Osteoblast (primary cell): ENCODE measurements at regions not wholly inside any gene's neighbourhood (a gene's known extent, or its start where the extent isn't known, plus 50 kb on each side); places are given as distances from the start of the nearest gene placed in this dataset.
A peak's percentile ranks its signal among the peaks of the same experiment; 100 is the strongest.

Experiments used
- DNase-seq: peaks from one replicate; pipeline ENCODE4 v3.0.0; 2011; ENCODE audit warnings: low spot score, mixed read lengths; ENCODE audit not compliant: insufficient read length; ENCODE audit errors: missing footprints
- H2AFZ ChIP-seq: 2 replicates; pipeline ENCODE4 v1.6.0; 2011; ENCODE audit warnings: mild to moderate bottlenecking, low read length
- H3K27ac ChIP-seq: 2 replicates; pipeline ENCODE4 v1.5.1; 2011; ENCODE audit warnings: mild to moderate bottlenecking, low read depth, low read length, moderate library complexity
- H3K27me3 ChIP-seq: 2 replicates; pipeline ENCODE4 v1.6.0; 2012; ENCODE audit warnings: mild to moderate bottlenecking, control low read depth, inconsistent platforms, low read length, moderate library complexity; ENCODE audit not compliant: insufficient read depth
- H3K36me3 ChIP-seq: 2 replicates; pipeline ENCODE4 v1.5.1; 2011; ENCODE audit warnings: mild to moderate bottlenecking, low read length, control low read depth, moderate library complexity; ENCODE audit not compliant: insufficient read depth
- H3K4me1 ChIP-seq: 2 replicates; pipeline ENCODE4 v1.5.1; 2011; ENCODE audit warnings: mild to moderate bottlenecking, low read length, control low read depth, moderate library complexity; ENCODE audit not compliant: insufficient read depth
- H3K4me2 ChIP-seq: 2 replicates; pipeline ENCODE4 v1.6.0; 2011; ENCODE audit warnings: mild to moderate bottlenecking, low read length; ENCODE audit not compliant: insufficient read depth
- H3K4me3 ChIP-seq: fragments of 200-600 bp; sonication (generic); 3 replicates; pipeline ENCODE4 v1.5.1; 2012; ENCODE audit warnings: mild to moderate bottlenecking, low read length, inconsistent platforms; ENCODE audit not compliant: insufficient read depth
- H3K79me2 ChIP-seq: 2 replicates; pipeline ENCODE4 v1.6.0; 2012; ENCODE audit warnings: mild to moderate bottlenecking, low read length, control low read depth, inconsistent platforms; ENCODE audit not compliant: insufficient read depth
- H3K9me3 ChIP-seq: 2 replicates; pipeline ENCODE4 v1.5.1; 2011; ENCODE audit warnings: low read depth, low read length, control low read depth
- H4K20me1 ChIP-seq: 2 replicates; pipeline ENCODE4 v1.6.0; 2012; ENCODE audit warnings: mild to moderate bottlenecking, low read length, control low read depth; ENCODE audit not compliant: insufficient read depth
- CTCF ChIP-seq: IDR thresholded peaks from 2 replicates; pipeline ENCODE4 v1.5.1; 2011; ENCODE audit warnings: mild to moderate bottlenecking, low read depth, low read length, moderate library complexity; ENCODE audit errors: extremely low read depth

GRCh38 chr9:78676623-78677022, 379.7 kb downstream of the PSAT1 start:
- DNase-seq, result no peak
- no peaks in the 10 kb centered on the region for H3K79me2 ChIP-seq
- no peak overlapping the region for H2AFZ ChIP-seq

GRCh38 chr9:78677326-78677725, 380.4 kb downstream of the PSAT1 start:
- peaks cover 15% of the 10 kb centered on the region for H3K4me1 ChIP-seq
- H3K9me3 ChIP-seq, result no peaks in the 10 kb centered on the region
- no peaks in the 10 kb centered on the region for H3K79me2 ChIP-seq
- H3K27ac ChIP-seq, result peak overlapping the region; percentile 76
- H2AFZ ChIP-seq, result no peak overlapping the region
- TF ChIP-seq CTCF, result no peak
- no peaks in the 10 kb centered on the region for H3K27me3 ChIP-seq
- no peaks in the 10 kb centered on the region for H3K36me3 ChIP-seq
- H4K20me1 ChIP-seq, result no peaks in the 10 kb centered on the region
- no peak for DNase-seq
- H3K4me3 ChIP-seq, result no peak overlapping the region
- H3K4me2 ChIP-seq, result peak overlapping the region; percentile 25

More at GRCh38 chr9:78676623-78677022, 379.7 kb downstream of the PSAT1 start:
- Histone ChIP-seq H3K27me3 (no peaks in the 10 kb centered on the region), H3K4me3 (no peak overlapping the region), H3K4me2 (peak overlapping the region; percentile 25), H3K36me3 (no peaks in the 10 kb centered on the region), H3K27ac (peak overlapping the region; percentile 76), H4K20me1 (no peaks in the 10 kb centered on the region), H3K4me1 (peaks cover 15% of the 10 kb centered on the region), H3K9me3 (no peaks in the 10 kb centered on the region)
- TF ChIP-seq CTCF, result no peak

DNA sequence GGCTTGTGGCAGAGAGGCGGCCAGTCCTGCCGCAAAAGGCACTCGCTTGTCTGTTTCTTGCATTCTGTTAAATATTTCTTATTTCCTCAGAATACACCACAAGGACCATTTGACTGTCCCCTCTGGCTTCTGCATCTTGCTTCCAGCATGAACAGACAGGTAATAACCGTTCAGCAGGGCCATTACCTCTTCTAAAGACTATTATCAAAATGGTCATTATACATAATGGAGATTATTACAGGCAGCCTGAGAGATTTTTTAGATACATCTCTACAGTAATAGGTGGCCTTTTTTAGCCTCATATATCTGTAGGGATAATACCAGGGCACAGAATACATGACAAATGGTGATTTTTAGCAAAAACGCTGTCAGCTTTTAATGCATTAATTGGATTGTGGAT, 382.0 kb downstream of the PSAT1 start:
- H2AFZ ChIP-seq, result no peak overlapping the region
- H3K4me1 ChIP-seq, result peaks cover 15% of the 10 kb centered on the region
- H4K20me1 ChIP-seq, result no peaks in the 10 kb centered on the region
- H3K27ac ChIP-seq, result no peak overlapping the region
- no peak overlapping the region for H3K4me2 ChIP-seq
- H3K27me3 ChIP-seq, result no peaks in the 10 kb centered on the region
- no peak for DNase-seq
- H3K4me3 ChIP-seq, result no peak overlapping the region
- H3K36me3 ChIP-seq, result no peaks in the 10 kb centered on the region
- TF ChIP-seq CTCF, result no peak
- H3K79me2 ChIP-seq, result no peaks in the 10 kb centered on the region
- no peaks in the 10 kb centered on the region for H3K9me3 ChIP-seq

- no peak for TF ChIP-seq CTCF
Measured at GRCh38 chr9:78680196-78680595, 383.3 kb downstream of the PSAT1 start.

More at GRCh38 chr9:78680196-78680595, 383.3 kb downstream of the PSAT1 start:
- DNase-seq, result no peak
- Histone ChIP-seq H3K4me1 (peaks cover 15% of the 10 kb centered on the region), H3K79me2 (no peaks in the 10 kb centered on the region), H2AFZ (no peak overlapping the region), H3K27me3 (no peaks in the 10 kb centered on the region), H3K9me3 (no peaks in the 10 kb centered on the region), H3K27ac (no peak overlapping the region), H4K20me1 (no peaks in the 10 kb centered on the region), H3K4me2 (no peak overlapping the region), H3K36me3 (no peaks in the 10 kb centered on the region), H3K4me3 (no peak overlapping the region)
